GM12874 (cell line): ENCODE measurements at regions not wholly inside any gene's neighbourhood (a gene's known extent, or its start where the extent isn't known, plus 50 kb on each side); places are given as distances from the start of the nearest gene placed in this dataset.

Source experiments
- TF ChIP-seq, protein P1 (sequence below): IDR thresholded peaks from 2 replicates; pipeline ENCODE4 v1.5.1; 2011; ENCODE audit warnings: low read depth, mild to moderate bottlenecking, control low read depth, low read length, moderate library complexity; ENCODE audit not compliant: insufficient read depth

GRCh38 chr9:12352045-12352315 is 341.2 kb upstream of the TYRP1 start:
- TF ChIP-seq, protein P1, sequence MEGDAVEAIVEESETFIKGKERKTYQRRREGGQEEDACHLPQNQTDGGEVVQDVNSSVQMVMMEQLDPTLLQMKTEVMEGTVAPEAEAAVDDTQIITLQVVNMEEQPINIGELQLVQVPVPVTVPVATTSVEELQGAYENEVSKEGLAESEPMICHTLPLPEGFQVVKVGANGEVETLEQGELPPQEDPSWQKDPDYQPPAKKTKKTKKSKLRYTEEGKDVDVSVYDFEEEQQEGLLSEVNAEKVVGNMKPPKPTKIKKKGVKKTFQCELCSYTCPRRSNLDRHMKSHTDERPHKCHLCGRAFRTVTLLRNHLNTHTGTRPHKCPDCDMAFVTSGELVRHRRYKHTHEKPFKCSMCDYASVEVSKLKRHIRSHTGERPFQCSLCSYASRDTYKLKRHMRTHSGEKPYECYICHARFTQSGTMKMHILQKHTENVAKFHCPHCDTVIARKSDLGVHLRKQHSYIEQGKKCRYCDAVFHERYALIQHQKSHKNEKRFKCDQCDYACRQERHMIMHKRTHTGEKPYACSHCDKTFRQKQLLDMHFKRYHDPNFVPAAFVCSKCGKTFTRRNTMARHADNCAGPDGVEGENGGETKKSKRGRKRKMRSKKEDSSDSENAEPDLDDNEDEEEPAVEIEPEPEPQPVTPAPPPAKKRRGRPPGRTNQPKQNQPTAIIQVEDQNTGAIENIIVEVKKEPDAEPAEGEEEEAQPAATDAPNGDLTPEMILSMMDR = no peak

- TF ChIP-seq, protein P1 = no peak
These were observed 329.7 kb upstream of the TYRP1 start for GRCh38 chr9:12363439-12363838.

- TF ChIP-seq, protein P1 = no peak
These were observed 324.6 kb upstream of the TYRP1 start for GRCh38 chr9:12368569-12368968.

DNA sequence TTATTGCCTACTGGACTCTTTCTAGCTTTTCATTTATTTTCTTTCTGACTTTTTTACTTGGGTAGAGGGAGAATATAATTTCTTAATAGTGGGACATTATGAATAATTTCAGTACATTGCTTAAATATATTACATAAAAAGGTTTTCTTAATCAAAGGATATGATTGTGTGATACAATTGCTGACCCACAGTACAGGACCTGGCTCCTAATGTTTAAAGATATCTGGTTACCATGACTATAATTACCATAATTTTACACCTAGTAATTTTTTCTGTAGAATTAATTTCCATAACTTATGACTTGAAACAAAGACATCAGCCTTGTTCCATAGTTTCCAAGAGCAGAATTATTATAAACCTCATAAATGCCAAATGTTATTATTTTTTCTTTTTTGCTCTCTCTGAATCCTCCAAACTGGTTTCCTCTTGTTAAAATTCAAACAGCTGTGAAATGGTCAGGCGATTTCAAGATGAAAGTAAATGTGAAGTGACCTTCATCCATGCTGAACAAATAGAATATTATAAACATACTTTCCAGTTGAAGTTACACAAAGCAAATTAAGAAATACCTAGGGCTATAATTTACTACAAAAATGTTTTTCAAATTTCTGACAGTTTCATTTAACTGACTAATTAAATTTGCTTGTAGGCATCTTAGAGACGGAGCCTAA is 301.2 kb upstream of the TYRP1 start:
- TF ChIP-seq, protein P1 = no peak

DNA sequence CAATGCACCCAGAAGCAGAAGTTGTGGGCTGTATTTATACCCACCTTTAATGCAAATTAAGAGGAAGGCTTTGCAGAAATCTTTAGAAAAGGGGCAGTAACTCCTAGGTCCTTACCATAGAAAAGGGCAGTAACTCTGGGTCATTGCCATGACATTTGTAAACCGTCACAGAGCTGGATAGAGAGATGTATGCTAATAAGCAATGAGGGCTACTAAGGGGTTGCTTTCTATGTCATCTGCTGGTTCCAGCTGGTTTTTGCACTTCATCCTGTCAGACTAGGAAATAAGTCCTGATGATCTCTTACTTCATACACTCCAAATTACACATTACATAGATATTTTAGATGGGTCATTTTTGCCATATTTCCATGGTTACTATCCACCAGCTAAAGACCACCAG is 299.1 kb upstream of the TYRP1 start:
- TF ChIP-seq, protein P1 = no peak

DNA sequence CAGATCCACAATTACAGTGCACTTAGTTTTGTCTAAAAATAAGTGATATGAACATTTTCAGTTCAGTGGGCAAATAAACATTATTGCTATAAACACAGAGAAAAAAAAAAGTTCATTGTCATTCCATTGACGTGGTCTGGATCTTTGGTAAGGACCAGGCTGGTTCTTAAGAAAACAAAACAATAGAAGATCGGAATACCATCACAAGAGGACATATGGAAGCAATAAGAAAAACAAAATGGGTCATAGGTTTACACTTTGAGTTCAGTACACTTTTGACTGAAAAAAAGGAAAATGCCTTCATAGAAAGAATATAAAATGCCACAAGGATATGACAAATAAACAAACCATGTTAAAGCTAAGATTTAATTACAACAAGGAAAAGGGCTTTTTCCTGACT is 289.5 kb upstream of the TYRP1 start:
- TF ChIP-seq, protein P1 = no peak

- TF ChIP-seq, protein P1 = no peak
These were observed 279.2 kb upstream of the TYRP1 start for GRCh38 chr9:12413986-12414385.
